ENCODE measurements at regions not wholly inside any gene's neighbourhood (a gene's known extent, or its start where the extent isn't known, plus 50 kb on each side); places are given as distances from the start of the nearest gene placed in this dataset.

DNA sequence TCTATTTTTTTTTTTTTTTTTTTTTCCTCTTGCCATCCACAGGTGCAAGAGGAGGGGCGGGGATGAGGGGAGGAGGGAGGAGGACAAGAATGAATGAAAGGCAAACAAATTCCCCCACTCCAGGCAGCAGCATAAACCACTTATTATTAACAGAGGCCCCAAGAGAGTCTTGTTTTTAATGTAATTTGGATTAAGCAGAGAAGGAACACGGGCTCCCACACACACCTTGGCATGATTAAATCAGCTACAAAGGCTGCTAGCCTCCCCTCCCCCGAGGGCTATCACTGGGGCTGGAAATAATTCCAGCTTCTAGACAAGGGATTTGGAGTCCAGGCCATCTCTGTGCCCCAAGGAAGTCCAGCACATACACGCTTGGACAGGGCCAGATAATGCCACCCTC lies 93.4 kb upstream of the DRD2 start:
- Histone ChIP-seq H3K4me3 (ENCODE audit: low read depth, low read length) (no peak overlapping the region), H3K27me3 (ENCODE audit: control insufficient read depth, insufficient read depth, low read length) (peaks cover 12% of the 10 kb centered on the region), H3K36me3 (ENCODE audit: control insufficient read depth, insufficient read depth, low read length) (no peaks in the 10 kb centered on the region)
- no peak for DNase-seq (ENCODE audit: low read depth)
- TF ChIP-seq, protein P1, sequence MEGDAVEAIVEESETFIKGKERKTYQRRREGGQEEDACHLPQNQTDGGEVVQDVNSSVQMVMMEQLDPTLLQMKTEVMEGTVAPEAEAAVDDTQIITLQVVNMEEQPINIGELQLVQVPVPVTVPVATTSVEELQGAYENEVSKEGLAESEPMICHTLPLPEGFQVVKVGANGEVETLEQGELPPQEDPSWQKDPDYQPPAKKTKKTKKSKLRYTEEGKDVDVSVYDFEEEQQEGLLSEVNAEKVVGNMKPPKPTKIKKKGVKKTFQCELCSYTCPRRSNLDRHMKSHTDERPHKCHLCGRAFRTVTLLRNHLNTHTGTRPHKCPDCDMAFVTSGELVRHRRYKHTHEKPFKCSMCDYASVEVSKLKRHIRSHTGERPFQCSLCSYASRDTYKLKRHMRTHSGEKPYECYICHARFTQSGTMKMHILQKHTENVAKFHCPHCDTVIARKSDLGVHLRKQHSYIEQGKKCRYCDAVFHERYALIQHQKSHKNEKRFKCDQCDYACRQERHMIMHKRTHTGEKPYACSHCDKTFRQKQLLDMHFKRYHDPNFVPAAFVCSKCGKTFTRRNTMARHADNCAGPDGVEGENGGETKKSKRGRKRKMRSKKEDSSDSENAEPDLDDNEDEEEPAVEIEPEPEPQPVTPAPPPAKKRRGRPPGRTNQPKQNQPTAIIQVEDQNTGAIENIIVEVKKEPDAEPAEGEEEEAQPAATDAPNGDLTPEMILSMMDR (IDR thresholded peaks at IDR 0.05; ENCODE audit: insufficient read depth, low read length, poor library complexity, severe bottlenecking): no peak

DNA sequence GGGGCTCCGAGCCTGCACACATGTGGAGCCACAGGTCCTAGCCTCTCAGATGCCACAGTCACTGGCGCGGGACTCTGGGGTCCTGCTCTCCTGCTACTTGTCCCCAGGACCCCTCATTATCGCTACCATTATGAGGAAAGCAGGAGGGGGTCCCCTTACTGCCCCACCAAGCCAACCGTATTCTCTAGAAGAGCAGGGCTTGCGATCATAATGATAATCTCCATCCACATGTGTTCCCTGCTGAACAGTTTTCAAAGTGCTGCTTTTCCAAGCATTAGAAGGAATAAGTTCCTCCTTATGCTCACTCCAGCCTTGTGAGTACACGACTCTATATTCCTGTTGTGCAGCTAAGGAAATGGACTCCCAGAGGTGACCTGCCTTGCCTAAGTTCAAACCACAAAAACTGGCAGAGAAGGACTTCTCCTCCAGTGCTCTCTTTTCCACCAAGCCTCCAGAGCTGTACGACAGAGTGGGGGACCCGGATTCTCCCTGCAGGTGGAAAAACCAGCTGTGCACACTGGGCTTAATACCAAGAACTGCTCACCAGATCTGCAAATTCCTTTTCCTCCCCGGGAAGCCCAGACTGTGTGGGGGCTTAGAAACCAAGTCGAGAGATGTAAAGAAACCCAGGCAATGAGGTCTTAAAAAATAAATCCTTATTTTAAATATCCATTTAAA lies 92.8 kb upstream of the DRD2 start:
- TF ChIP-seq, protein P1 (IDR thresholded peaks at IDR 0.05; ENCODE audit: insufficient read depth, low read length, poor library complexity, severe bottlenecking): no peak
- no peak for DNase-seq (ENCODE audit: low read depth)
- H3K36me3 ChIP-seq (ENCODE audit: control insufficient read depth, insufficient read depth, low read length): no peaks in the 10 kb centered on the region
- H3K4me3 ChIP-seq (ENCODE audit: low read depth, low read length): no peak overlapping the region
- peaks cover 12% of the 10 kb centered on the region for H3K27me3 ChIP-seq (ENCODE audit: control insufficient read depth, insufficient read depth, low read length)

DNA sequence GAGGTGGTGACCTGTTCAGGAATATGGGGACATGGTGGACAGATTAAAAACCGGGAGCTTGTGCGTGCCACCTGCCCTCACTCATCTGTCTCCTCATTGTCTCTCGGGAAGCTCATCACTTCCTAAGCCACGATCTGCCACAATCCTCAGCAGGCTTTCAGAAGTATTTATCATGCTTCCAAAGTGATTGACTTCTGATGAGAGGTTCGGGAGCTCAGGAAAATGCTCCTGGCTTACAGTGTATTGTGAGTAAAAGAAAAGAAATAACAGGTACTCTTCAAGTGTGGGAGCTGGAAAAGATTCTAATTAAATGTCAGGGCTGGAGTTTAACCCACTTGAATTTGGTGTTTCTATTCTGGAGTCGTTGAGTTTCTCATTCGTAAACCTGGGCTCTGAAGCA lies 91.9 kb upstream of the DRD2 start:
- DNase-seq (ENCODE audit: low read depth): no peak
- H3K4me3 ChIP-seq (ENCODE audit: low read depth, low read length): no peak overlapping the region
- no peaks in the 10 kb centered on the region for H3K36me3 ChIP-seq (ENCODE audit: control insufficient read depth, insufficient read depth, low read length)
- H3K27me3 ChIP-seq (ENCODE audit: control insufficient read depth, insufficient read depth, low read length): peaks cover 12% of the 10 kb centered on the region
- TF ChIP-seq, protein P1 (IDR thresholded peaks at IDR 0.05; ENCODE audit: insufficient read depth, low read length, poor library complexity, severe bottlenecking): no peak

DNA sequence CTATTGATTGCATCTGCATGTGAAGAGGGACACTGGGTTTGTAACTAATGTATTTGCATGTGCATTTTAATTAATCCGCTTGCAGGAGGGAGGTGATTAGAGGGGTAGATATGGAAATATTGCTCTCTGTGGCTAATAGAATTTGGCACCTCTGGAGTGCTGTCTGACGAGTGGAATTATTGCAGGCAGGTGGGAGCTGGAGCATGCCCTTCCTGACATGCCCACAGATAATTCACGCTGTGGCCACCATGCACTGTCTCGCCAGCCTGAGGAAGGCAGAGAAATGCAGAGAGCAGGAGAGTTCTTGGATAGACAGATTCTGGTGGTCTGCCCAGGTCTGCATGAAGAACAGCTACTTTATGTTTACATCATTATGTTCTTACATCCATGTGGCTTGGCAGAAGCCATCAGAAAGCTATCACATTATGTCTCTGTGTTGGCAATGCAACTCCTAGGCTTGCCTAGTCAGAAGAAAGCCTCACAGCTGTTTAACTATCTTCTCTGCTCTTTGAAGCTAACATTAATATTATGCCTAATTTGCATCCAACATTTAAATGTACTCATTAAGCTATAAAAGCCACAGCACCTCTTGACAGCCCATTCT lies 89.4 kb upstream of the DRD2 start:
- peaks cover 12% of the 10 kb centered on the region for H3K27me3 ChIP-seq (ENCODE audit: control insufficient read depth, insufficient read depth, low read length)
- DNase-seq (ENCODE audit: low read depth): no peak
- H3K36me3 ChIP-seq (ENCODE audit: control insufficient read depth, insufficient read depth, low read length): no peaks in the 10 kb centered on the region
- TF ChIP-seq, protein P1 (IDR thresholded peaks at IDR 0.05; ENCODE audit: insufficient read depth, low read length, poor library complexity, severe bottlenecking): no peak
- H3K4me3 ChIP-seq (ENCODE audit: low read depth, low read length): no peak overlapping the region

DNA sequence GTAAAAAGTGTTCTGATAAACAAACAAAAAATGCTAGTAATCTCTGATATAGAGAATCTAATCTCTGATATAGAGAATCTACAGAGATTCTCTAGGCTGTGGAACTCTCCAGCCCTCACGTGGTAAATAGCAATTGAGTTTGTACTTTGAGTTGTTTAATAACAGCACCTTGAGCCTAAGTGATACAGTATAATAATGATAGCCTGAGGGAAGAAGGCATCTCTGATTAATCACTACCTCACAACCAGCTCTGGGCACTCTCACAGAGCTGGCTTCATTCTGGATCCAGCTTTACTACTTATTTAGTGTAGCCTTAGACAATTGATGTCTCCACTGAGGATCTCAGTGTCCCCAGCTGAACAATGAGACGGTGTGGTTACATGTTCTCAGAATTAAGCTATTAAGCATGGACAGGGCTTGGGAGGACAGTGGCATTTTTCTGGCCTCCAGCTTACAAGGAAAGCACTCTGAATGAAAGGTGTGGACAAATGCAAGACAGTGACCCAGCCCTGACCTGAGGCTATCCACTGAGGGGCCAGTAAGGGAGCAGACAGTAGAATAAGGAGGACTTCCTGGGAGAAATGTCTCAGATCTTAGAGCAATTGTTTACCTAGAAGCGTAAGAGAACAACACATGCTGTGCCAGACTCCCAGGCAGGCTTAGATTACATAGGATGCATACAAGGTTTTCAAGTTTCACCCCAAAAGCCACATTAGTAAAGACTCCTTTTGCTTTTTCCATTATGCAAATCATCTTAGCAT lies 88.7 kb upstream of the DRD2 start:
- DNase-seq (ENCODE audit: low read depth): no peak
- TF ChIP-seq, protein P1 (IDR thresholded peaks at IDR 0.05; ENCODE audit: insufficient read depth, low read length, poor library complexity, severe bottlenecking): no peak
- peaks cover 12% of the 10 kb centered on the region for H3K27me3 ChIP-seq (ENCODE audit: control insufficient read depth, insufficient read depth, low read length)
- H3K4me3 ChIP-seq (ENCODE audit: low read depth, low read length): no peak overlapping the region
- no peaks in the 10 kb centered on the region for H3K36me3 ChIP-seq (ENCODE audit: control insufficient read depth, insufficient read depth, low read length)

Data from kidney epithelial cell (primary cell).